ENCODE measurements at regions not wholly inside any gene's neighbourhood (a gene's known extent, or its start where the extent isn't known, plus 50 kb on each side); places are given as distances from the start of the nearest gene placed in this dataset.
"Not testable (repeated sequence)": the region's sequence is repeated elsewhere in the genome, so short reads cannot be mapped to it uniquely, and the experiment has no call there.

DNA sequence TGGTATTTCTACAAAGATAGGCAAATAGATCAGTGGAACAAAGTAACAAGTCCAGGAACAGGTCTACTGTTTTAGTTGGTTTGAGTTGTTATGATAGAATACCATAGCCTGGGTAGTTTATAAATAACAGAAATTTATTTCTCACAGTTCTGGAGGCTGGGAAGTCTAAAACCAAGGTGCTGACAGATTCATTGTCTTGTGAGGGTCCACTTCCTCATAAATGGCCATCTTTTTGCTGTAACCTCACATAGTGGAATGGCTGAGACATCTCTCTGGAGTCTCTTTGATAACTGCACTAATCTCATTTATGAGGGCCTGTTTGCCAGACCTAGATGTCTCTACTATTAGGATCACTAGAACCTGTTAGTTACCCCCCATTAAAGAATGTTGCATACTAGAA lies 152.3 kb upstream of the MYRIP start:
- no peak for DNase-seq

DNA sequence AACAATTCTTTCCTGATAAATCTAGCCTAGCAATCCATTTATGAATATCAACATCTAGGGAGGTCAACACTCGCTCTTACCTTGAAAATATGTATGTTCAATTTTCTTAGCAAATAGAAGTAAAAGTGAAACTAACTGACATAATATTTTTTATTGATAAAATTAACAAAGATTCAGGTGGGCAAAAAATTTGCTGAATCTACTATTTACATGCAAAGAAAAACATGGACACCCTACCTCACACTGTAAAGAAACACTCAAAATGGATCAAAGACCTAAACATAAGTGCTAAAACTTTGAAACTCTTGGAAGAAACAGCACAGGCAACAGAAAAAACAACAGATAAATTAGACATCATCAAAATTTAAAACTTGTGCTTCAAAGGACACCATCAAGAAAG lies 151.6 kb upstream of the MYRIP start:
- no peak for DNase-seq

GRCh38 chr3:39664931-39665330 lies 144.5 kb upstream of the MYRIP start:
- no peak for DNase-seq

DNA sequence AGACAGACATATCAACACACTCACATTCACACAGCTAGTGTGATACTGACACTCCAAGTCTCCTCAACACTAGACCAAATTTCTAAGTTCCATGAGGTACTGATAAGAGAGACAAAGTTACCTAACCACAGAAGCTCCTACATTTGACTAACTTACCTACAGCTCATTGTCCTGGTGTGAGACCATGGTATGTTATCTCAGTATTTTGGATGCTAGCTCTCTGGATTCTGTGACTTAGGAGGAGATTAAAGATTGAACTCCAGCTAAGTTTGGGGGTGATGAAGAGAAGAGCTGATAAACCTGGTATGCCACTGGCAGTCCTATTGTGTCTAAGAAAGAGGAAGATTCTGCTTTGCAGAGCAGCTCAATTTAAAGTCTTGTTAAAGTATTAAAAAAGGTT lies 144.0 kb upstream of the MYRIP start:
- DNase-seq, result no peak

DNA sequence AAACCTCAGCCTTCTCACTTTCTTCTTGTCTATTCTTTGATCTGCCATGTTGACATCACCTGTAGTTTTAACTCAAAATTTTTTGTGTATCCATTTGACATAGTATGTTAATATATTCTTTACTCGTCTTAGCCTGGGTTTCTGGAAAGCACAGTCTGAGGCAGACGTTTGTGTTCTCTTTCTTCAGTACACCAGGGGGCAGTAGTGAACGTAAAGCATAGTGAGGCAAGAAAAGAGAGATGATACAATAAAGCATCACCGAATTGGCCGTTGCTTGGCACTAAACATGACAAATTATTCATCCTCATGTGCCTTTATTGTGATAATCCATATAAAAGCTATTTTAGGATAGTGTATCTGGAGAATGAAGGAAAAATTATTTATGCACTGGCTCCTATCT lies 141.0 kb upstream of the MYRIP start:
- peak; percentile 32 for DNase-seq

DNA sequence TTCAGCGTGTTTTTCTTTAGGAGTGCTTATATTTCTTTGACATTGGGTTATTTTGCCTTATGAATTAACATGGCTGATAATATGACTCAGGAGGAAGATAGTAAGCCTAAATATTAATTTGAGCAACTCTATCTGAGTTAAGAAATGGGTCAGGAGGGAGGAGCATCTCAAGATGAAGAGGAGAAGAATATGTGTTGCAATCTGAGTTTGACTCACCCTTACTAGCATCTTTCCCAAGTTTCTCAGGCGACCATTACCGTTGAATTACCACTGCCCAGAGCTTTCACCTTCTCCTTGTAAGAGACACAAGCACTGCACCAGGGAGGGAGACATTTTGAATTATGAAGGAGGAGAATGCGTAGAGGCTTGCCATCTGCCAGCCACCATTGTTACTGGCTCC lies 138.3 kb upstream of the MYRIP start:
- DNase-seq, result no peak

DNA sequence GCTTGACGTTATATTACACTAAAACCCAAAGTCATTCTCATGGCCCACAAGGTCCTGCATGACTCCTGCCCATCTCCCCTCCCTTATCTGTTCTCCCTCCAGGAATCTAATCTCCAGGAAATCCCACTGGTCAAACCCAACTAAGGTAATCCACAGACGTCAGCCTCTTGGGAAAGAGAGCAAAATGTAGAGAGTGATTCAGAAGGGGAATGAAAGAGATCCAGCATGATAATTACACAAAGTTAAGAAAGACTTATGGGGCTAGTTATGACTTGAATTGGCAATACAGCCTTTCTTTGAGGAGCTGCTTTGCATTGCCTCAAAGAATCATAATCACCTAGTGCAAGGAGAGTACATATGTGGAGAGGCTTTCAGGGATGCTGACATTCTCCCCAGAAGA lies 137.8 kb upstream of the MYRIP start:
- DNase-seq, result no peak

DNA sequence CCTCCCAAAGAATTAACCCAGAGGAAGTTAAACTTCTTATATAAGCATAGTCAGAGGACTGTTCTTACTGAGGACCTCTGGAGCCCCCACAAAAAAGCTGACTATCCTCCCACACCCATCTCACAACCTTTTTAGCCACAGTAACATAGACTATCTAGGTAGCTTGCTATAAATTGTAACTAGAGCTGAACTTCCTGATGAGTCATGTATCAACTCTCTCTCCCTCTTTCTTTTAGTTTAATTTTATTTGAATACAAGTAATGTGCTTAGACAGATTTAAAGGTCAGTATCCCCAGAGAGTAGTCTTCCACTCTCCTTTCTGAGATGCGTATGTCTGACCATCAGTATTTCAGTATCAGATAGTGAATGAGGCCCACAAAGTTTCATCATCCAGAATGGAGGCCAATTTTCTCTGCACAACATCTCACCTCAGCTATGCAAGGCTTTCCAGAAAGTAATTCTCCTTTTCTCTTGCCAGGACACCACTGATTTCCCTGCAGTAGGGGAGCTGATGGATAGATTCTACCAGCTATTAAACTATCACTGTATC lies 104.0 kb upstream of the MYRIP start:
- DNase-seq, result no peak

DNA sequence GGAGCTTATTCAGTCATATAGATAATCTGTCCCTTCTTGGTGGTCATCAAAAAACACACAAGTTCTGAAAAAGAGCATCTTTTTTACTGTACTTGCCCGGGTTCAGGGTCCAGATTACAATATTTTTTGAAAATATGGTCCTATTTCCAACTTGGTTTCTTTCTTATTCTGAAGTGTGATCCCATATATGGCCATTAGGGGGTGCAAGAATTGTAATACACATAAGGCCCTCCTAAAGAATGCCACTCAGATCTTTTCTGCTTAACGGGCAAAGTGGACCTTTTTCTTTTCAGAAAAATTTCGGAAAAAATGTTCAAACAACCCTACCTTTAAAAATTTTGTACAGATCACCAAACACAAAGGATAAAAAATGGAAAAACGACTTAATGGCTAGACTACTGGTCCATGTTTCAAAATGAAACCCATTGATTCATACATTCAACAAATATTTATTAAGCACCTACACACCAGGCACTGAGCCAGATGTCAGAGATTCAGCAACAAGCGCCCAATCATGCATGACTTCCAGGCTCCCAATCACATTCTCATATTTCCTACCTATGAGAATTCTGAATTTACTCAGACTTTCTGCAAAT lies 102.0 kb upstream of the MYRIP start:
- DNase-seq, result peak; percentile 54

- no peak for DNase-seq
These were observed 96.9 kb upstream of the MYRIP start for GRCh38 chr3:39712413-39713048.

DNA sequence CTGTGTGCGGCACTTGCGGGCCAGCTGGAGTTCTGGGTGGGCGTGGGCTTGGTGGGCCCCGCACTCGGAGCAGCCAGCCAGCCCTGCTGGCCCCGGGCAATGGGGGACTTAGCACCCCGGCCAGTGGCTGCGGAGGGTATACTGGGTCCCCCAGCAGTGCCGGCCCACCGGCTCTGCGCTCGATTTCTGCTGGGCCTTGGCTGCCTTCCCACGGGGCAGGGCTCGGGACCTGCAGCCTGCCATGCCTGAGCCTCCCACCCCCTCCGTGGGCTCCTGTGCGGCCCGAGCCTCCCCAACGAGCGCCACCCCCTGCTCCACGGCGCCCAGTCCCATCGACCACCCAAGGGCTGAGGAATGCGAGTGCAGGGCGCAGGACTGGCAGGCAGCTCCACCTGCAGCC lies 96.1 kb upstream of the MYRIP start:
- DNase-seq, result not testable (repeated sequence)

GRCh38 chr3:39716849-39717248 lies 92.6 kb upstream of the MYRIP start:
- DNase-seq, result no peak

- no peak for DNase-seq
These were observed 90.5 kb upstream of the MYRIP start for GRCh38 chr3:39718674-39719595.

DNA sequence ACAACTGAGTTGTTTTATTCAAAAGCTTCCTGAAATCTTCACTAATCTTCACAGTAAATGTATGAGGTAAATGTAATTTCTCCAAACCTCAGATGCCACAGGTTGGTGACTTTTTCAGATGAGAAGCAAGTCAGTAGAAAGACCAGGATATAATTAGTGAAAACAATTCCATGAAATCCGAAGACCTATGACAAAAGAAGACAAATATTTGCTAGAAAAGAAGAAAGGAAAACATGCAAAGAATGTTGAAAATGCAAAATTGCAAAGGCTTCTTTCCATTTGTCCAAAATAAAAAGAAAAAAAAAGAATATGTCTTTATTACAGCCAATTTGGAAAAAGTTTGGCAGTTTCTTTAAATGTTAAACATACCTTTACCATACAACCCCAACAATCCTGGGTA lies 88.3 kb upstream of the MYRIP start:
- DNase-seq, result no peak

GRCh38 chr3:39724233-39724846 lies 85.1 kb upstream of the MYRIP start:
- no peak for DNase-seq

- no peak for DNase-seq
These were observed 84.1 kb upstream of the MYRIP start for GRCh38 chr3:39725321-39725720.

DNA sequence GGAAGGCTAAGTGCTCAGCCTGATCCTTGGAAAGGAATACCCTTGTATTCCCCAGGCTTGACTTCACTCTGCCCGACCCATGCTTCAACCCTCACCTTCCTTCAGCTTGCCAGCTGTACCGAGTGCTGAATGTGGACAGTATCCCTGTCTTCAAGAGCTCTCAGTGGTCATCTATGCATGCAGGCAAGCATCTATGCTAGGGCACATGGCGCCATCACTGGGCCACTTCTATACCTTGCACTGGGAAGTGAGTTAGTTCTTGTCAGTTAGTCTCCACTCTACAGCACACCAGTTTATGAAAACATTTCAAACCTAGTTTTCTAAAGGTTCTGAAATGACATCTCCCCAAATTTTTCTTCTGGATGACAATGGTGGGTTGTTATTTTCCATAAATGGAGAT lies 82.0 kb upstream of the MYRIP start:
- DNase-seq, result no peak

DNA sequence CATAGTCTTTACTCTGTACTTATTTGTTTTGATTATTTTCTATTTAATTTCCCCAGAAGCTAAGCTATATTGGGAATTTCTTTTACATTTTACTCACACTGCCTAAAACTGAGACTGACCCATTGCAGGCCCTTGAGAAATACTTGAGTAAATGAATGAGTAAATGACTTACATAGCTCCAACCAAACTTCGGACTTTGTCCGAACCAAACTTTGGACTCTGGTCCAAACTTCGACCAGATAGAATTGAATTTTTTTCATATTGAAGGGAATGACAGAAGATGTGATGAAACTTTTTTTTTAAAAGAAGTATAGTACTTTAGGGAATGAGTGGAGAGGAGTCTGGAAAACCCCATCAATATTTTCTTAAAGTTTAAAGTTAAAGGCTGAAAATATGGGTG lies 75.6 kb upstream of the MYRIP start:
- no peak for DNase-seq

DNA sequence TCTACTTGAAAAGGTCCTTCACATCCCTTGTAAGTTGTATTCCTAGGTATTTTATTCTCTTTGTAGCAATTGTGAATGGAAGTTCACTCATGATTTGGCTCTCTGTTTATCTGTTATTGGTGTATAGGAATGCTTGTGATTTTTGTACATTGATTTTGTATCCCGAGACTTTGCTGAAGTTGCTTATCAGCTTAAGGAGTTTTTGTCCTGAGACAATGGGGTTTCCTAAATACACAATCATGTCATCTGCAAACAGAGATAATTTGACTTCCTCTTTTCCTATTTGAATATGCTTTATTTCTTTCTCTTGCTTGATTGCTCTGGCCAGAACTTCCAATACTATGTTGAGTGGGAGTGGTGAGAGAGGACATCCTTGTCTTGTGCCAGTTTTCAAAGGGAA lies 69.8 kb upstream of the MYRIP start:
- not testable (repeated sequence) for DNase-seq

GRCh38 chr3:39744746-39745145 lies 64.7 kb upstream of the MYRIP start:
- no peak for DNase-seq

DNA sequence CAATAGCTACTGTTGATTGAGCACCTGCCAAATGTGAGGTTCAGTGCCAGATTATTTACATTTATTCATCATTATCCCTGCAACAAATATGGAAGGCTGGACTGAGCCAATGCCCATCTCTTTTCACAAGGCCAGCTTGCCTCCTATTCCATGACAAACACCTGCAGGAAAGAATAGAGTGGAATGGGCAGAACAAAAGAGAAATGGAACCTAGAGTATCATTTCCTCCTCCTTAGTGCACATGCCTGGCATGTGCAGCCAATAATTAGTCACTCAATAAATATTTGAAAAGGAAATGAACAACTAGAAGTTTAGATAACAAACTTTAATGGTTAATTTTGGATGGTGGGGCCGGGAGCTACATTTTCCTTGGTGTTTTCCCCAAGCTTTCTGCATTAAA lies 61.4 kb upstream of the MYRIP start:
- no peak for DNase-seq

GRCh38 chr3:39748763-39749162 lies 60.6 kb upstream of the MYRIP start:
- DNase-seq, result no peak

DNA sequence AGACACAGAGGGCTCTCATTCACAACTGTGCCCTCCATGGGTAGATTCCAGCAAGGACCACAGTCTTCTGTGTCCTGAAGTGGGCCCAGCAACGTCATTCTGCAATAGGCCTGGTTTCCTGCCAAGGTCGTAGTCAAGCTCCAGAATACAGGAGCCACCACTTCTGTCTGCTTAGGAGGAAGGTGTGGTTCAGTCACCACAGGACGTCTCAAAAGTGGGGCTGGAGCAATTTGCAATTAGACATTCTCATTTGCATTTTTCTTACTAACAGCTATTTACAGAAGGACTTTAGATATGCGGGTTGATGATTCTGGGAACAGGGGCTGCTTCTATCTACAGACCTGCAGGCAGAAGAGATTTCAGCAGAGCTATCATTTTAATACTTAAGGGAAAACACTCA lies 58.7 kb upstream of the MYRIP start:
- no peak for DNase-seq

All from retina (tissue), 1 donor.